H54 (cell line): ENCODE measurements at regions not wholly inside any gene's neighbourhood (a gene's known extent, or its start where the extent isn't known, plus 50 kb on each side); places are given as distances from the start of the nearest gene placed in this dataset.

Experiments used
- DNase-seq: peaks from one replicate; pipeline ENCODE4 v3.0.0; 2011; ENCODE audit warnings: low spot score, mixed read lengths; ENCODE audit not compliant: insufficient read length
- FAIRE-seq: peaks from 3 replicates; lab custom pipeline; 2011; peaks lifted over from hg19 to GRCh38; lab: Jason Lieb, UNC
- POLR2A ChIP-seq: IDR thresholded peaks from 2 replicates; pipeline ENCODE4 v1.6.1; 2011; ENCODE audit warnings: low read depth, mild to moderate bottlenecking, low read length

- FAIRE-seq (no peak), DNase-seq (no peak)
- TF ChIP-seq POLR2A, result no peak
Measured at GRCh38 chr5:30808996-30809395, 384.5 kb upstream of the CDH6 start.

- DNase-seq (no peak), FAIRE-seq (no peak)
- TF ChIP-seq POLR2A, result no peak
Measured at GRCh38 chr5:30804739-30805505, 388.6 kb upstream of the CDH6 start.

- DNase-seq, result no peak
- no peak for FAIRE-seq
- no peak for TF ChIP-seq POLR2A
Measured at GRCh38 chr5:30802961-30803705, 390.4 kb upstream of the CDH6 start.

- TF ChIP-seq POLR2A, result no peak
- DNase-seq (no peak), FAIRE-seq (no peak)
Measured at GRCh38 chr5:30781643-30782042, 411.8 kb upstream of the CDH6 start.

- FAIRE-seq (no peak), DNase-seq (no peak)
- TF ChIP-seq POLR2A, result no peak
Measured at GRCh38 chr5:30768056-30768690, 425.3 kb upstream of the CDH6 start.

GRCh38 chr5:30765706-30766105 lies 427.8 kb upstream of the CDH6 start:
- no peak for FAIRE-seq
- no peak for TF ChIP-seq POLR2A
- no peak for DNase-seq

- no peak for DNase-seq
- FAIRE-seq, result no peak
- TF ChIP-seq POLR2A, result no peak
Measured at GRCh38 chr5:30765227-30765626, 428.3 kb upstream of the CDH6 start.

- DNase-seq, result no peak
- no peak for FAIRE-seq
- TF ChIP-seq POLR2A, result no peak
Measured at GRCh38 chr5:30764704-30765103, 428.8 kb upstream of the CDH6 start.

GRCh38 chr5:30759731-30760130 lies 433.8 kb upstream of the CDH6 start:
- TF ChIP-seq POLR2A, result no peak
- FAIRE-seq (no peak), DNase-seq (no peak)

GRCh38 chr5:30752015-30752414 lies 441.5 kb upstream of the CDH6 start:
- DNase-seq, result no peak
- TF ChIP-seq POLR2A, result no peak
- no peak for FAIRE-seq

GRCh38 chr5:30749971-30750370 lies 443.5 kb upstream of the CDH6 start:
- DNase-seq (no peak), FAIRE-seq (no peak)
- TF ChIP-seq POLR2A, result no peak

- no peak for FAIRE-seq
Measured at GRCh38 chr5:30747412-30747811, 446.1 kb upstream of the CDH6 start.

GRCh38 chr5:30736669-30737068 lies 456.8 kb upstream of the CDH6 start:
- no peak for TF ChIP-seq POLR2A
- FAIRE-seq, result no peak
- DNase-seq, result no peak

More at GRCh38 chr5:30747412-30747811, 446.1 kb upstream of the CDH6 start:
- no peak for DNase-seq
- no peak for TF ChIP-seq POLR2A

- FAIRE-seq (no peak), DNase-seq (no peak)
- no peak for TF ChIP-seq POLR2A
Measured at GRCh38 chr5:30734118-30734517, 459.4 kb upstream of the CDH6 start.
